GM23338 (cell line): ENCODE measurements at regions not wholly inside any gene's neighbourhood (a gene's known extent, or its start where the extent isn't known, plus 50 kb on each side); places are given as distances from the start of the nearest gene placed in this dataset.
"Not testable (repeated sequence)": the region's sequence is repeated elsewhere in the genome, so short reads cannot be mapped to it uniquely, and the experiment has no call there.

Experiments used
- ATAC-seq: fragments of 200-7000 bp; cut with Tn5 transposase; 3 replicates; pipeline ENCODE4 v1.9.1; 2020
- DNase-seq: peaks from one replicate; pipeline ENCODE4 v3.0.0-alpha.2; 2015; ENCODE audit warnings: low spot score
- H2AFZ ChIP-seq: fragments of 200-600 bp; sonication (generic); 2 replicates; pipeline ENCODE4 v1.8.0; 2016; ENCODE audit warnings: antibody characterized with exemption, mild to moderate bottlenecking, moderate library complexity
- H3F3A ChIP-seq: fragments of 200-600 bp; sonication (generic); replicated peaks from 2 replicates; pipeline ENCODE4 v1.8.0; 2017; ENCODE audit warnings: antibody characterized with exemption, mixed run types, low read depth
- H3K27ac ChIP-seq: fragments of 200-600 bp; sonication (generic); 2 replicates; pipeline ENCODE4 v1.6.1; 2016; ENCODE audit warnings: low read depth
- H3K27me3 ChIP-seq: fragments of 200-600 bp; sonication (generic); 2 replicates; pipeline ENCODE4 v1.8.0; 2016; ENCODE audit warnings: mild to moderate bottlenecking, mixed run types, moderate library complexity; ENCODE audit not compliant: insufficient read depth
- H3K36me3 ChIP-seq: fragments of 200-600 bp; sonication (generic); 2 replicates; pipeline ENCODE4 v1.8.0; 2016; ENCODE audit warnings: mild to moderate bottlenecking; ENCODE audit not compliant: insufficient read depth
- H3K4me1 ChIP-seq: fragments of 200-600 bp; sonication (generic); 2 replicates; pipeline ENCODE4 v1.8.0; 2016; ENCODE audit warnings: mild to moderate bottlenecking, moderate library complexity; ENCODE audit not compliant: insufficient read depth
- H3K4me2 ChIP-seq: fragments of 200-600 bp; sonication (generic); 2 replicates; pipeline ENCODE4 v1.7.1; 2017; ENCODE audit warnings: mixed run types
- H3K4me3 ChIP-seq: fragments of 200-600 bp; sonication (generic); 2 replicates; pipeline ENCODE4 v1.6.1; 2016; ENCODE audit warnings: mixed run types
- H3K79me2 ChIP-seq: fragments of 200-600 bp; sonication (generic); replicated peaks from 2 replicates; pipeline ENCODE4 v1.8.0; 2017; ENCODE audit warnings: mild to moderate bottlenecking; ENCODE audit not compliant: insufficient read depth
- H3K9me2 ChIP-seq: fragments of 200-600 bp; sonication (generic); 2 replicates; pipeline ENCODE4 v1.8.0; 2017; ENCODE audit not compliant: insufficient read depth
- H4K20me1 ChIP-seq: fragments of 200-600 bp; sonication (generic); replicated peaks from 2 replicates; pipeline ENCODE4 v1.8.0; 2017; ENCODE audit warnings: mild to moderate bottlenecking; ENCODE audit not compliant: insufficient read depth
- H3K27ac Mint-ChIP-seq: 2 replicates; pipeline ENCODE4 v1.8.0; 2020; ENCODE audit warnings: inconsistent platforms, mild to moderate bottlenecking, moderate library complexity, mixed read lengths
- H3K27me3 Mint-ChIP-seq: 3 replicates; pipeline ENCODE4 v1.8.0; 2022; ENCODE audit warnings: low read depth, mild to moderate bottlenecking, moderate library complexity, mixed read lengths, inconsistent platforms; ENCODE audit not compliant: insufficient read depth, poor library complexity
- H3K36me3 Mint-ChIP-seq: 3 replicates; pipeline ENCODE4 v1.8.0; 2021; ENCODE audit warnings: low read depth, mild to moderate bottlenecking, inconsistent platforms, moderate library complexity, mixed read lengths
- H3K4me1 Mint-ChIP-seq: 3 replicates; pipeline ENCODE4 v1.8.0; 2020; ENCODE audit warnings: mild to moderate bottlenecking, inconsistent platforms, mixed read lengths
- H3K4me3 Mint-ChIP-seq: 3 replicates; pipeline ENCODE4 v1.8.0; 2021; ENCODE audit warnings: moderate library complexity, mild to moderate bottlenecking, inconsistent platforms, mixed read lengths
- H3K9me3 Mint-ChIP-seq: 3 replicates; pipeline ENCODE4 v1.8.0; 2020; ENCODE audit warnings: moderate library complexity, mild to moderate bottlenecking, inconsistent platforms, mixed read lengths
- CREB1 ChIP-seq: fragments of 250-450 bp; sonication (Bioruptor Pico); IDR thresholded peaks from 2 replicates; pipeline ENCODE4 v1.5.0; 2020; ENCODE audit warnings: low read depth, mild to moderate bottlenecking, moderate library complexity
- EZH2phosphoT487 ChIP-seq: fragments of 200-600 bp; sonication (generic); IDR thresholded peaks from one replicate; pipeline ENCODE4 v1.8.1; 2018; ENCODE audit warnings: antibody characterized with exemption; ENCODE audit not compliant: unreplicated experiment
- JUNB ChIP-seq: IDR thresholded peaks from one replicate; pipeline ENCODE4 v1.6.1; 2016; ENCODE audit warnings: antibody characterized with exemption; ENCODE audit not compliant: unreplicated experiment
- STAT1 ChIP-seq: IDR thresholded peaks from one replicate; pipeline ENCODE4 v1.6.1; 2016; ENCODE audit warnings: antibody characterized with exemption; ENCODE audit not compliant: unreplicated experiment
- ZNF114 ChIP-seq: fragments of 250-450 bp; sonication (Bioruptor Pico); IDR thresholded peaks from 2 replicates; pipeline ENCODE4 v1.5.0; 2020; ENCODE audit warnings: mild to moderate bottlenecking, moderate library complexity
- ZNF462 ChIP-seq: fragments of 250-450 bp; sonication (Bioruptor Pico); IDR thresholded peaks from 2 replicates; pipeline ENCODE4 v1.5.0; 2020; ENCODE audit warnings: mild to moderate bottlenecking, moderate library complexity

GRCh38 chr12:87196321-87196720 lies 832.9 kb downstream of the C12orf50 start (continued):
- no peak for TF ChIP-seq ZNF462 (CRISPR knock-in tag)
- TF ChIP-seq EZH2phosphoT487 = no peak
- TF ChIP-seq STAT1 = no peak
- TF ChIP-seq ZNF114 (CRISPR knock-in tag) = no peak

- ATAC-seq = peak; percentile 48; the same call in 2 of the 3 replicates
- not testable (repeated sequence) for H3K4me1 ChIP-seq, H2AFZ ChIP-seq, H3K36me3 Mint-ChIP-seq, H3K79me2 ChIP-seq, H3K27ac Mint-ChIP-seq, H3K9me3 Mint-ChIP-seq, H3K9me2 ChIP-seq, H3K27me3 Mint-ChIP-seq, H3K4me2 ChIP-seq, H3K27me3 ChIP-seq, H4K20me1 ChIP-seq, H3K36me3 ChIP-seq, H3K4me3 ChIP-seq, H3K27ac ChIP-seq, H3K4me1 Mint-ChIP-seq, H3F3A ChIP-seq, DNase-seq, H3K4me3 Mint-ChIP-seq
These were observed 834.8 kb downstream of the C12orf50 start for GRCh38 chr12:87194389-87194788.

- H3K9me2 ChIP-seq = no peaks in the 10 kb centered on the region
- Mint-ChIP-seq H3K4me3 (no peak overlapping the region), H3K27ac (no peak overlapping the region), H3K36me3 (no peaks in the 10 kb centered on the region), H3K4me1 (peaks cover 7% of the 10 kb centered on the region; the same call in 2 of the 3 replicates), H3K9me3 (no peaks in the 10 kb centered on the region; the same call in 1 of the 3 replicates), H3K27me3 (no peaks in the 10 kb centered on the region)
- no peak overlapping the region for H3K4me3 ChIP-seq
- ATAC-seq = no peak
- H4K20me1 ChIP-seq = no peaks in the 10 kb centered on the region
- H3K4me2 ChIP-seq = no peak overlapping the region
- no peaks in the 10 kb centered on the region for H3K27me3 ChIP-seq
- DNase-seq = no peak
- H3K4me1 ChIP-seq = no peaks in the 10 kb centered on the region
- H2AFZ ChIP-seq = no peak overlapping the region
- H3K79me2 ChIP-seq = no peaks in the 10 kb centered on the region
- H3K27ac ChIP-seq = no peak overlapping the region
- H3K36me3 ChIP-seq = no peaks in the 10 kb centered on the region
- H3F3A ChIP-seq = no peaks in the 10 kb centered on the region
- TF ChIP-seq ZNF114 (CRISPR knock-in tag) = no peak
- TF ChIP-seq ZNF462 (CRISPR knock-in tag) = no peak
- no peak for TF ChIP-seq CREB1
- no peak for TF ChIP-seq JUNB
These were observed 843.8 kb downstream of the C12orf50 start for GRCh38 chr12:87185367-87185766.
